SK-N-MC (cell line): ENCODE measurements at regions not wholly inside any gene's neighbourhood (a gene's known extent, or its start where the extent isn't known, plus 50 kb on each side); places are given as distances from the start of the nearest gene placed in this dataset.

ENCODE experiments used
- DNase-seq: peaks from one replicate; pipeline ENCODE4 v3.0.0-alpha.2; 2011; ENCODE audit warnings: low read depth, low spot score
- H3K27ac ChIP-seq: fragments of 200-600 bp; sonication (generic); 2 replicates; pipeline ENCODE4 v1.5.1; 2016; ENCODE audit warnings: mixed run types
- H3K36me3 ChIP-seq: fragments of 200-600 bp; sonication (generic); 2 replicates; pipeline ENCODE4 v1.6.1; 2017; ENCODE audit warnings: antibody characterized with exemption, low read length, mixed read lengths; ENCODE audit not compliant: insufficient read depth
- H3K4me3 ChIP-seq: fragments of 200-600 bp; sonication (generic); 2 replicates; pipeline ENCODE4 v1.5.1; 2016
- H3K9ac ChIP-seq: fragments of 200-600 bp; sonication (generic); 2 replicates; pipeline ENCODE4 v1.8.0; 2017; ENCODE audit warnings: mixed run types, mixed read lengths; ENCODE audit not compliant: insufficient read length
- H3K9me3 ChIP-seq: fragments of 200-600 bp; sonication (generic); 2 replicates; pipeline ENCODE4 v1.6.1; 2017; ENCODE audit warnings: low read depth, mild to moderate bottlenecking, antibody characterized with exemption, low read length, moderate library complexity, mixed read lengths
- EZH2 ChIP-seq: fragments of 200-600 bp; sonication (generic); IDR thresholded peaks from one replicate; pipeline ENCODE4 v1.6.1; 2017; ENCODE audit warnings: antibody characterized with exemption
- FOXP2 ChIP-seq: optimal IDR thresholded peaks from 2 replicates; pipeline ENCODE3; 2011; ENCODE audit warnings: mild to moderate bottlenecking, moderate library complexity; ENCODE audit not compliant: insufficient read depth; ENCODE audit errors: extremely low read length, control extremely low read depth
- POLR2AphosphoS5 ChIP-seq: IDR thresholded peaks from 2 replicates; pipeline ENCODE4 v1.6.1; 2012; ENCODE audit warnings: mild to moderate bottlenecking, low read depth, low read length, borderline replicate concordance

- Histone ChIP-seq H3K4me3 (no peak overlapping the region), H3K9me3 (no peaks in the 10 kb centered on the region), H3K36me3 (no peaks in the 10 kb centered on the region), H3K9ac (no peak overlapping the region), H3K27ac (no peak overlapping the region)
- no peak for DNase-seq
- TF ChIP-seq POLR2AphosphoS5 (no peak), FOXP2 (no peak), EZH2 (no peak)
Measured at GRCh38 chr18:38980420-38980819, 1414.8 kb upstream of the CELF4 start.

DNA sequence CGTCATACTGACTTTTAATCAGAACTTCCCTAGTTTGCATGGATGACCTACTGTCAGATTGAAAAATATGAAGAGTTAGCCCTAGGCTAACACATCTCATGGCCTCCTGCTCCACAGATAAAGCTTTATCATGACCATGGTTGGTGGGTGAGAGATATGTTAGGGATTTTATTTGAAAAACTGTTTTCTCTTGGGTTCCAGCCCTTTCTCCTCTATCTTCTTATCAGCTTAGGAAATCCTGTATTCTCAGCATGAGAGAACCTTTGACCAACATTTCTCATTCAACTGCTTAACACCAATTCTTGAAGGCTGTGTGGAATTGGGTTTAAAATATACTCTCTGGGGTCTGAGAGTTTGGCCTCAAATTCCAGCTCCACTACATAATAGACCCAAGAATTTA is 1407.0 kb upstream of the CELF4 start:
- no peak overlapping the region for H3K4me3 ChIP-seq
- no peak for DNase-seq

GRCh38 chr18:38971881-38972280 is 1406.3 kb upstream of the CELF4 start:
- DNase-seq = no peak
- no peak for TF ChIP-seq POLR2AphosphoS5
- TF ChIP-seq EZH2 = no peak
- TF ChIP-seq FOXP2 = no peak
- no peaks in the 10 kb centered on the region for H3K9me3 ChIP-seq
- H3K36me3 ChIP-seq = no peaks in the 10 kb centered on the region
- no peak overlapping the region for H3K9ac ChIP-seq
- no peak overlapping the region for H3K27ac ChIP-seq
- no peak overlapping the region for H3K4me3 ChIP-seq

More for the DNA sequence above, 1407.0 kb upstream of the CELF4 start:
- no peak overlapping the region for H3K9ac ChIP-seq
- TF ChIP-seq FOXP2 (no peak), POLR2AphosphoS5 (no peak), EZH2 (no peak)
- no peaks in the 10 kb centered on the region for H3K9me3 ChIP-seq
- H3K36me3 ChIP-seq = no peaks in the 10 kb centered on the region
- no peak overlapping the region for H3K27ac ChIP-seq

- H3K36me3 ChIP-seq = no peaks in the 10 kb centered on the region
- no peaks in the 10 kb centered on the region for H3K9me3 ChIP-seq
- H3K9ac ChIP-seq = no peak overlapping the region
- no peak for TF ChIP-seq EZH2
- no peak for TF ChIP-seq POLR2AphosphoS5
- no peak for TF ChIP-seq FOXP2
- DNase-seq = no peak
- H3K27ac ChIP-seq = no peak overlapping the region
- H3K4me3 ChIP-seq = no peak overlapping the region
Measured at GRCh38 chr18:38966841-38967240, 1401.2 kb upstream of the CELF4 start.

DNA sequence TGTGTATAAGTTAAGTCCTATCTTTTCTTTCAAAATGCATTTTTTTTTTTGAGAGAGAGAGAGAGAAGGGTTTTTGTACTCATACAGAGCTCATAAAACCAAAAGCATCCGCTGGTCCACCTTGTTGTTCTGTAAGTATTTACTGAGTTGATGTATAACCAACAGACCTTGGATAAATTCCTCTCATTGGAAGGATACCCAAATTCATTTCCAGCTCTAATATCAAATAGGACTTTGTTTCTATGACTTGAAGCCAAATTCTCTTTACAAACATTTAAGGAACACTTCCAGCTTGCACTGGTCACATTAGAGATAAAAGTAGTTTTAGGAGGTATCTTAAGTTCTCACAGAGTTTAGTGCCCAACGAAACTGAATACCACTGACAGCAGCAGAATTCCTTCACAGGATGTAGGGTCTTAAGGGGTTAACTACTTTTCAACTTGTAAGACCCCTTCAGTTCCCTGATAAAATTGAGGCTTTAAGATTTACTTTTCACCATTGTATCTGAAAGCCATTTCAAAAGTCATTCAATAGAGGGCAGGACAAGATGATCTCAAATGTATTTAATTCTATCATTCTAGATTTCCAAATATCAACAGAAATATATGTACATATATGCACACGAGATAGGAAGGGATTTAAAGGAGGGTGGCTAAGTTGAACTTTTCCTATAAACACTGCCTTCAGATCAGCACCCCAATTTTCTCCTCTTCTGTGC is 1398.5 kb upstream of the CELF4 start:
- H3K4me3 ChIP-seq = no peak overlapping the region
- no peak overlapping the region for H3K27ac ChIP-seq
- TF ChIP-seq POLR2AphosphoS5 (no peak), FOXP2 (no peak), EZH2 (no peak)
- H3K9me3 ChIP-seq = no peaks in the 10 kb centered on the region
- H3K36me3 ChIP-seq = no peaks in the 10 kb centered on the region
- no peak overlapping the region for H3K9ac ChIP-seq
- no peak for DNase-seq

DNA sequence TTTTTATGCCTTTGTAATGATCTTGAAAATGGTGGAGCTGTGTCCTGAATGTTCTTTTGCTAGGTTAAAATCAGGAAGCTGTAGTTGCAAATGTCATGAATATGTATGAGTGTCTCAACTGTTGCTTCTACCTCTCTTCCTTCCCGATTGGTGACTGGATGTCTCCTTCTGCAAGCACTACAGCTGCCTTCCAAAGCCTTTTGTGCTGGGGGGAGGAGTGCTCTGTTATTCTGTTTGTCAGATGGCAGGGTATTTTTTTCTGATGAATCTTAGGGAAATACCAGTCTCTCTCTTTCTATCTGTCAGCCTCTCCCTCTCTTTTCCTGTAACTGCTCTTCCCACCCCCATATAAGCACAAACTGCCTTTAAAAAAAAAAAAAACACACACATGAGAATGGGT is 1396.3 kb upstream of the CELF4 start:
- Histone ChIP-seq H3K36me3 (no peaks in the 10 kb centered on the region), H3K9me3 (no peaks in the 10 kb centered on the region), H3K4me3 (peak overlapping the region; percentile 19; the same call in 1 of the 2 replicates), H3K9ac (no peak overlapping the region), H3K27ac (no peak overlapping the region)
- TF ChIP-seq POLR2AphosphoS5 (no peak), EZH2 (no peak), FOXP2 (no peak)
- DNase-seq = no peak

- H3K36me3 ChIP-seq = no peaks in the 10 kb centered on the region
- DNase-seq = no peak
- H3K27ac ChIP-seq = no peak overlapping the region
- H3K9ac ChIP-seq = no peak overlapping the region
- TF ChIP-seq POLR2AphosphoS5 (no peak), EZH2 (no peak), FOXP2 (no peak)
- H3K4me3 ChIP-seq = no peak overlapping the region
- H3K9me3 ChIP-seq = no peaks in the 10 kb centered on the region
Measured at GRCh38 chr18:38957736-38958135, 1392.1 kb upstream of the CELF4 start.

DNA sequence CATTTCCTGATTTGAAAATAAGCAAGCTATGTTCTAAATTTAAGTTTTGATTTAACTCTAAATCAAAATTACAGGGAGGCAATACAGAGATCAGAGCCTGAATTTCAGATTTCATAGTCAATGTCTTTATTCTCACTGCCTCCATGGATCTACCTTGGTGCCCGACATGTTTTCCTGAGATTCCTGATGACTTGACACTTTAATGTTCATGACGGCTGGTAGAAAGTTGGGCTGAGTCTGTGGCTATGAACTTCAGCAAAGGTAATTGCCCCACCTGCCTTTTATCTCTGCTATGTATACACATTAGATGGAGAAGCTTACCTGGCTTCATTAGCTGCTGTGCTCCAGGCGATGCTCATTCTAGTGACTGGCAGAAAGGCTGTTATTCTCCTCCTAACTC is 1390.5 kb upstream of the CELF4 start:
- H3K9me3 ChIP-seq = no peaks in the 10 kb centered on the region
- H3K27ac ChIP-seq = no peak overlapping the region
- H3K4me3 ChIP-seq = no peak overlapping the region
- DNase-seq = no peak
- TF ChIP-seq EZH2 (no peak), POLR2AphosphoS5 (no peak), FOXP2 (no peak)
- H3K36me3 ChIP-seq = no peaks in the 10 kb centered on the region
- H3K9ac ChIP-seq = no peak overlapping the region

GRCh38 chr18:38951633-38952032 is 1386.0 kb upstream of the CELF4 start:
- no peaks in the 10 kb centered on the region for H3K36me3 ChIP-seq
- DNase-seq = no peak
- H3K9me3 ChIP-seq = no peaks in the 10 kb centered on the region
- TF ChIP-seq POLR2AphosphoS5 (no peak), EZH2 (no peak), FOXP2 (no peak)
- H3K4me3 ChIP-seq = no peak overlapping the region
- H3K27ac ChIP-seq = no peak overlapping the region
- no peak overlapping the region for H3K9ac ChIP-seq
